Chondrocyte (in vitro differentiated cells): ENCODE measurements at regions not wholly inside any gene's neighbourhood (a gene's known extent, or its start where the extent isn't known, plus 50 kb on each side); places are given as distances from the start of the nearest gene placed in this dataset.

Experiments
- DNase-seq: peaks from one replicate; pipeline ENCODE4 v3.0.0; 2021; ENCODE audit warnings: mixed read lengths, low spot score
- H3K27ac Mint-ChIP-seq: one replicate; pipeline ENCODE4 v1.8.0; 2021; ENCODE audit warnings: mild to moderate bottlenecking, moderate library complexity, mixed read lengths; ENCODE audit not compliant: unreplicated experiment
- H3K27me3 Mint-ChIP-seq: 2 replicates; pipeline ENCODE4 v1.8.0; 2021; ENCODE audit warnings: low read depth, mixed read lengths
- H3K36me3 Mint-ChIP-seq: 2 replicates; pipeline ENCODE4 v1.8.0; 2021; ENCODE audit warnings: low read depth, mixed read lengths
- H3K4me1 Mint-ChIP-seq: 2 replicates; pipeline ENCODE4 v1.8.0; 2021; ENCODE audit warnings: low read depth, mild to moderate bottlenecking, mixed read lengths
- H3K4me3 Mint-ChIP-seq: one replicate; pipeline ENCODE4 v1.8.0; 2021; ENCODE audit warnings: mild to moderate bottlenecking, moderate library complexity, mixed read lengths; ENCODE audit not compliant: unreplicated experiment
- H3K9me3 Mint-ChIP-seq: 2 replicates; pipeline ENCODE4 v1.8.0; 2021; ENCODE audit warnings: low read depth, mixed read lengths
- CTCF ChIP-seq: fragments of 200-600 bp; sonication (generic); IDR thresholded peaks from 2 replicates; pipeline ENCODE4 v1.5.0; 2021; ENCODE audit warnings: antibody characterized with exemption, mild to moderate bottlenecking, moderate library complexity

GRCh38 chr4:138494116-138494515 lies 252.0 kb upstream of the SLC7A11 start:
- Mint-ChIP-seq H3K36me3 (peaks cover 6% of the 10 kb centered on the region), H3K9me3 (peaks cover 28% of the 10 kb centered on the region)

GRCh38 chr4:138492176-138492575 lies 250.0 kb upstream of the SLC7A11 start:
- Mint-ChIP-seq H3K4me1 (peaks cover 9% of the 10 kb centered on the region), H3K27ac (no peak overlapping the region), H3K9me3 (peaks cover 8% of the 10 kb centered on the region), H3K27me3 (no peaks in the 10 kb centered on the region), H3K36me3 (no peaks in the 10 kb centered on the region), H3K4me3 (no peak overlapping the region)
- no peak for TF ChIP-seq CTCF
- DNase-seq, result no peak

More at GRCh38 chr4:138494116-138494515, 252.0 kb upstream of the SLC7A11 start:
- TF ChIP-seq CTCF, result no peak
- Mint-ChIP-seq H3K27ac (no peak overlapping the region), H3K4me3 (no peak overlapping the region), H3K4me1 (peaks cover 2% of the 10 kb centered on the region), H3K27me3 (no peaks in the 10 kb centered on the region)
- DNase-seq, result no peak

- TF ChIP-seq CTCF, result no peak
- Mint-ChIP-seq H3K9me3 (peaks cover 2% of the 10 kb centered on the region), H3K36me3 (no peaks in the 10 kb centered on the region), H3K4me1 (peaks cover 8% of the 10 kb centered on the region), H3K27me3 (no peaks in the 10 kb centered on the region), H3K27ac (no peak overlapping the region), H3K4me3 (no peak overlapping the region)
- DNase-seq, result no peak
These were observed 246.4 kb upstream of the SLC7A11 start for GRCh38 chr4:138488533-138488932.

GRCh38 chr4:138487670-138488069 lies 245.5 kb upstream of the SLC7A11 start:
- Mint-ChIP-seq H3K27ac (no peak overlapping the region), H3K4me3 (no peak overlapping the region), H3K27me3 (no peaks in the 10 kb centered on the region), H3K36me3 (no peaks in the 10 kb centered on the region), H3K9me3 (peaks cover 2% of the 10 kb centered on the region), H3K4me1 (peaks cover 7% of the 10 kb centered on the region)
- no peak for DNase-seq
- TF ChIP-seq CTCF, result no peak

- Mint-ChIP-seq H3K4me1 (peaks cover 7% of the 10 kb centered on the region), H3K27ac (no peak overlapping the region), H3K4me3 (no peak overlapping the region), H3K36me3 (no peaks in the 10 kb centered on the region), H3K27me3 (no peaks in the 10 kb centered on the region), H3K9me3 (peaks cover 2% of the 10 kb centered on the region)
- DNase-seq, result no peak
- TF ChIP-seq CTCF, result no peak
These were observed 245.1 kb upstream of the SLC7A11 start for GRCh38 chr4:138487230-138487629.
